Neural progenitor cell (in vitro differentiated cells): ENCODE measurements at regions not wholly inside any gene's neighbourhood (a gene's known extent, or its start where the extent isn't known, plus 50 kb on each side); places are given as distances from the start of the nearest gene placed in this dataset.

Source experiments
- DNase-seq: peaks from one replicate; pipeline ENCODE4 v3.0.0-alpha.2; 2016; ENCODE audit warnings: low spot score
- H2AFZ ChIP-seq: fragments of 200-600 bp; sonication (generic); replicated peaks from 2 replicates; pipeline ENCODE4 v1.6.1; 2016; ENCODE audit warnings: antibody characterized with exemption
- H3F3A ChIP-seq: fragments of 200-600 bp; sonication (generic); 2 replicates; pipeline ENCODE4 v1.6.1; 2016; ENCODE audit warnings: antibody characterized with exemption, low read depth
- H3K27ac ChIP-seq: fragments of 200-600 bp; sonication (generic); 2 replicates; pipeline ENCODE4 v1.5.1; 2016; ENCODE audit warnings: mild to moderate bottlenecking
- H3K27me3 ChIP-seq: fragments of 200-600 bp; sonication (generic); 2 replicates; pipeline ENCODE4 v1.6.1; 2016; ENCODE audit warnings: mild to moderate bottlenecking, moderate library complexity
- H3K36me3 ChIP-seq: fragments of 200-600 bp; sonication (generic); 2 replicates; pipeline ENCODE4 v1.5.1; 2016
- H3K4me1 ChIP-seq: fragments of 200-600 bp; sonication (generic); 2 replicates; pipeline ENCODE4 v1.6.1; 2016; ENCODE audit warnings: mixed run types
- H3K4me2 ChIP-seq: fragments of 200-600 bp; sonication (generic); 2 replicates; pipeline ENCODE4 v1.6.1; 2016
- H3K4me3 ChIP-seq: fragments of 200-600 bp; sonication (generic); 2 replicates; pipeline ENCODE4 v1.5.1; 2016
- H3K79me2 ChIP-seq: fragments of 200-600 bp; sonication (generic); 2 replicates; pipeline ENCODE4 v1.6.1; 2016; ENCODE audit warnings: low read depth
- H3K9ac ChIP-seq: fragments of 200-600 bp; sonication (generic); 2 replicates; pipeline ENCODE4 v1.6.1; 2016
- H3K9me3 ChIP-seq: fragments of 200-600 bp; sonication (generic); 2 replicates; pipeline ENCODE4 v1.5.1; 2016; ENCODE audit warnings: low read depth
- H4K20me1 ChIP-seq: fragments of 200-600 bp; sonication (generic); 2 replicates; pipeline ENCODE4 v1.6.1; 2016; ENCODE audit warnings: low read depth
- H3K27ac Mint-ChIP-seq: 3 replicates; pipeline ENCODE4 v1.8.0; 2021; ENCODE audit warnings: mixed read lengths
- H3K27me3 Mint-ChIP-seq: 2 replicates; pipeline ENCODE4 v1.8.0; 2022; ENCODE audit warnings: low read depth, mild to moderate bottlenecking, inconsistent platforms, moderate library complexity, mixed read lengths; ENCODE audit not compliant: insufficient read depth
- H3K36me3 Mint-ChIP-seq: 3 replicates; pipeline ENCODE4 v1.8.0; 2021; ENCODE audit warnings: mixed read lengths
- H3K4me1 Mint-ChIP-seq: 3 replicates; pipeline ENCODE4 v1.8.0; 2021; ENCODE audit warnings: mixed read lengths
- H3K4me3 Mint-ChIP-seq: 3 replicates; pipeline ENCODE4 v1.8.0; 2021; ENCODE audit warnings: mild to moderate bottlenecking, moderate library complexity, mixed read lengths
- H3K9me3 Mint-ChIP-seq: 3 replicates; pipeline ENCODE4 v1.8.0; 2020; ENCODE audit warnings: mixed read lengths
- EZH2 ChIP-seq: fragments of 200-600 bp; sonication (generic); IDR thresholded peaks from 2 replicates; pipeline ENCODE4 v1.6.1; 2017; ENCODE audit warnings: antibody characterized with exemption, mild to moderate bottlenecking, moderate library complexity
- EZH2phosphoT487 ChIP-seq: fragments of 200-600 bp; sonication (generic); IDR thresholded peaks from 2 replicates; pipeline ENCODE4 v1.6.1; 2017; ENCODE audit warnings: antibody characterized with exemption
- TF ChIP-seq, protein P1 (sequence below): fragments of 200-600 bp; sonication (generic); IDR thresholded peaks from 2 replicates; pipeline ENCODE4 v1.5.1; 2017; ENCODE audit warnings: antibody characterized with exemption, mild to moderate bottlenecking

DNA sequence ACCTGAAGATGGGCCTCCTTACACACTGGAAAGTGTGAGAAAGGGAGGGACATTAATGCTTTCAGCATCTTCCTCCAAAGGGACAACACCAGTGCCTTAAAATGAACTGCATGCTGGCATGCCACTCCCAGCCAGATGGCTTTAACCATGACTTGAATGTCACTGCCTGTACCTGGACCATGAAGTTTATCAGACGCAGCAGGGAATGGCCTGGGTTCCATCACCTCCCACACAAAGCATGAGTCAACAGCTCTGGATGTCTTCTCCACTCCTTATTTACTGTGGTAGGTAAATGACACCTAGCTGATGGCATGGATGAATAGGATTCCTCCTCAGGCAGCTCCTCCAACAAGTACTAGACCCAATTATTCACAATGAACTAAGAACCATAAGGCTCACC is 645.6 kb downstream of the SOX5 start:
- no peak for DNase-seq
- Histone ChIP-seq H3K79me2 (no peaks in the 10 kb centered on the region), H3K27ac (no peak overlapping the region), H3K4me1 (peaks cover 17% of the 10 kb centered on the region), H3K4me3 (no peak overlapping the region), H4K20me1 (no peaks in the 10 kb centered on the region), H3K36me3 (no peaks in the 10 kb centered on the region), H2AFZ (no peak overlapping the region), H3K4me2 (no peak overlapping the region), H3K9me3 (no peaks in the 10 kb centered on the region), H3K27me3 (no peaks in the 10 kb centered on the region), H3F3A (peaks cover 15% of the 10 kb centered on the region), H3K9ac (no peak overlapping the region)
- peaks cover 2% of the 10 kb centered on the region for H3K9me3 Mint-ChIP-seq
- H3K4me3 Mint-ChIP-seq: no peak overlapping the region
- no peaks in the 10 kb centered on the region for H3K36me3 Mint-ChIP-seq
- H3K4me1 Mint-ChIP-seq: peaks cover 8% of the 10 kb centered on the region
- TF ChIP-seq, protein P1, sequence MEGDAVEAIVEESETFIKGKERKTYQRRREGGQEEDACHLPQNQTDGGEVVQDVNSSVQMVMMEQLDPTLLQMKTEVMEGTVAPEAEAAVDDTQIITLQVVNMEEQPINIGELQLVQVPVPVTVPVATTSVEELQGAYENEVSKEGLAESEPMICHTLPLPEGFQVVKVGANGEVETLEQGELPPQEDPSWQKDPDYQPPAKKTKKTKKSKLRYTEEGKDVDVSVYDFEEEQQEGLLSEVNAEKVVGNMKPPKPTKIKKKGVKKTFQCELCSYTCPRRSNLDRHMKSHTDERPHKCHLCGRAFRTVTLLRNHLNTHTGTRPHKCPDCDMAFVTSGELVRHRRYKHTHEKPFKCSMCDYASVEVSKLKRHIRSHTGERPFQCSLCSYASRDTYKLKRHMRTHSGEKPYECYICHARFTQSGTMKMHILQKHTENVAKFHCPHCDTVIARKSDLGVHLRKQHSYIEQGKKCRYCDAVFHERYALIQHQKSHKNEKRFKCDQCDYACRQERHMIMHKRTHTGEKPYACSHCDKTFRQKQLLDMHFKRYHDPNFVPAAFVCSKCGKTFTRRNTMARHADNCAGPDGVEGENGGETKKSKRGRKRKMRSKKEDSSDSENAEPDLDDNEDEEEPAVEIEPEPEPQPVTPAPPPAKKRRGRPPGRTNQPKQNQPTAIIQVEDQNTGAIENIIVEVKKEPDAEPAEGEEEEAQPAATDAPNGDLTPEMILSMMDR: no peak
- TF ChIP-seq EZH2phosphoT487: no peak
- TF ChIP-seq EZH2: no peak
- H3K27ac Mint-ChIP-seq: no peak overlapping the region
- no peaks in the 10 kb centered on the region for H3K27me3 Mint-ChIP-seq

- no peak overlapping the region for H3K4me3 ChIP-seq
- Mint-ChIP-seq H3K4me3 (no peak overlapping the region), H3K27ac (no peak overlapping the region), H3K4me1 (no peaks in the 10 kb centered on the region), H3K36me3 (no peaks in the 10 kb centered on the region), H3K27me3 (peaks cover 2% of the 10 kb centered on the region), H3K9me3 (no peaks in the 10 kb centered on the region)
- H3K27me3 ChIP-seq: no peaks in the 10 kb centered on the region
- no peaks in the 10 kb centered on the region for H3K79me2 ChIP-seq
- no peaks in the 10 kb centered on the region for H3F3A ChIP-seq
- no peaks in the 10 kb centered on the region for H4K20me1 ChIP-seq
- H3K4me2 ChIP-seq: no peak overlapping the region
- H3K36me3 ChIP-seq: no peaks in the 10 kb centered on the region
- no peak overlapping the region for H2AFZ ChIP-seq
- TF ChIP-seq, protein P1: no peak
- TF ChIP-seq EZH2: no peak
- no peak for TF ChIP-seq EZH2phosphoT487
- no peaks in the 10 kb centered on the region for H3K4me1 ChIP-seq
- no peak overlapping the region for H3K27ac ChIP-seq
- no peak for DNase-seq
- H3K9me3 ChIP-seq: no peaks in the 10 kb centered on the region
- H3K9ac ChIP-seq: no peak overlapping the region
These were observed 615.5 kb downstream of the SOX5 start for GRCh38 chr12:23333938-23334337.

DNA sequence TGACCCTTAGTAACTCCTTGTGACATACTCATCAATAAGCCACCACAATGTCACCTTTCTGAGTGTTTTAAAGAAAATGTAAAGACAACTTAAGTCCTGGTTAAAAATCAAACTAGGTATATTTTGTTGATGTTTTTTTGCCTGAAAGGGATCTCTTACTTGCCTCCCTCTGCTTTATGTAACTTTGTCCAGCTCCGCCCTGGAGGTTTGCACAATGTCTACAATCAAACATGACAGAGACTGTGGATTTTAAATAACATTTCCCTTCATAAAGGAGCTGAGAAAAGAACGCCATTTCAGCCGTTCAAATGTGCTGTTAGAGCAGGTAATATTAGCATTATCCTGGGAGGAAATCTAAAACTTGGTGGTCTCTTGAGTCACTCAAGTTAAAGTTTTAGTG is 613.9 kb downstream of the SOX5 start:
- Histone ChIP-seq H3K4me3 (no peak overlapping the region), H4K20me1 (no peaks in the 10 kb centered on the region), H3K9me3 (no peaks in the 10 kb centered on the region), H3F3A (no peaks in the 10 kb centered on the region), H3K36me3 (no peaks in the 10 kb centered on the region), H3K27me3 (no peaks in the 10 kb centered on the region), H3K4me1 (no peaks in the 10 kb centered on the region), H3K79me2 (no peaks in the 10 kb centered on the region), H3K4me2 (no peak overlapping the region), H3K27ac (no peak overlapping the region), H3K9ac (no peak overlapping the region), H2AFZ (peak overlapping the region; percentile 61)
- Mint-ChIP-seq H3K4me1 (peaks cover 7% of the 10 kb centered on the region), H3K9me3 (no peaks in the 10 kb centered on the region), H3K27ac (no peak overlapping the region), H3K36me3 (no peaks in the 10 kb centered on the region), H3K27me3 (peaks cover 4% of the 10 kb centered on the region), H3K4me3 (no peak overlapping the region)
- no peak for DNase-seq
- TF ChIP-seq, protein P1: no peak

GRCh38 chr12:23337213-23337612 is 612.3 kb downstream of the SOX5 start:
- no peaks in the 10 kb centered on the region for H3K79me2 ChIP-seq
- no peak overlapping the region for H3K27ac ChIP-seq
- H3K4me2 ChIP-seq: no peak overlapping the region
- no peak overlapping the region for H3K4me3 ChIP-seq
- peaks cover 5% of the 10 kb centered on the region for H3K4me1 ChIP-seq
- no peaks in the 10 kb centered on the region for H3K9me3 Mint-ChIP-seq
- no peak overlapping the region for H2AFZ ChIP-seq
- no peaks in the 10 kb centered on the region for H3F3A ChIP-seq
- peaks cover 10% of the 10 kb centered on the region for H3K4me1 Mint-ChIP-seq
- no peak overlapping the region for H3K9ac ChIP-seq
- H3K9me3 ChIP-seq: no peaks in the 10 kb centered on the region
- H3K36me3 ChIP-seq: no peaks in the 10 kb centered on the region
- no peaks in the 10 kb centered on the region for H4K20me1 ChIP-seq
- H3K27me3 ChIP-seq: no peaks in the 10 kb centered on the region
- H3K36me3 Mint-ChIP-seq: no peaks in the 10 kb centered on the region
- TF ChIP-seq EZH2phosphoT487: no peak
- TF ChIP-seq, protein P1: no peak
- TF ChIP-seq EZH2: no peak
- peaks cover 2% of the 10 kb centered on the region for H3K27me3 Mint-ChIP-seq
- H3K4me3 Mint-ChIP-seq: no peak overlapping the region
- no peak for DNase-seq
- H3K27ac Mint-ChIP-seq: no peak overlapping the region
